SIG-M5 (cell line): ENCODE measurements at regions not wholly inside any gene's neighbourhood (a gene's known extent, or its start where the extent isn't known, plus 50 kb on each side); places are given as distances from the start of the nearest gene placed in this dataset.

ENCODE experiments used
- DNase-seq: peaks from one replicate; lab custom pipeline; 2025; lab: John Stamatoyannopoulos, UW

GRCh38 chr21:35491920-35492678 lies 443.0 kb upstream of the RUNX1 start:
- no peak for DNase-seq

GRCh38 chr21:35491114-35491513 lies 442.0 kb upstream of the RUNX1 start:
- DNase-seq, result no peak

- no peak for DNase-seq
These were observed 440.4 kb upstream of the RUNX1 start for GRCh38 chr21:35489389-35489980.

DNA sequence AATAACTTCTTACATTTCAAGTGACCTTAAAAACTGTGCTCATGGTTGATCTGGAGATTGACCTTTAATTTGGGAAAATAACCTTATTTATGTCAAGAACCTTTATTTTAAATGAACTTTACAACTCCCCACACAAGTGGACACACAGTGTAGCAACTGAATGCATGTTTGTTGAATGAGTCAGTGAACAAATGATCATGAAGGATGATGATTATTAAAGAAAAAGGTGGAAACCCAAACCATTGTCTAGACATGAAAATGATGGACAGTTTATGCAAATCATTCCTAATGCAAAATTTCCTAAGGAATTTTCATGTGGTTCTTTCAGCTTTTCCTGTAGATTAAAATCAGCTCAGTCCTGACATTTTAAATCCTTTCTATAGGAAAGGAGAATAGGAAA lies 439.8 kb upstream of the RUNX1 start:
- no peak for DNase-seq

GRCh38 chr21:35485364-35485763 lies 436.3 kb upstream of the RUNX1 start:
- DNase-seq, result no peak

DNA sequence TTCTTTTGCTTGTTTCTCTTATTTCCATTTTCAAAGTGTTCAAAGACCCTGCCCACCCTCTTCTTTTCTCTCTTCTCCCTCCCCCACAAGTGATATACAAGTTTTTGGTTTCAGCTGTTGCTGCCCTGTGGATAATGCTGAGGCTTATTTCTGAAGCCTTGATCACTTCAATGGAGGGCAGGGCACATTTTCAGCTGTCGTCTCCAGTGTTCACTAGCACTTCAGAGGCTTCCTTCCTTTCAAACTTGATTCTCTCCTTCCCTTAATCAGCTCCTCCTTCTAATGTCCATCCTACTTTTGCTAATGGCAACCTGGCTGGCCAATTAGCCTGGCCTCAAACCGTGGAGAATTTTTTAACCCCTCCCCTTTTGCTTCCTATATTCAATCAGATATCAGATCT lies 435.7 kb upstream of the RUNX1 start:
- no peak for DNase-seq

DNA sequence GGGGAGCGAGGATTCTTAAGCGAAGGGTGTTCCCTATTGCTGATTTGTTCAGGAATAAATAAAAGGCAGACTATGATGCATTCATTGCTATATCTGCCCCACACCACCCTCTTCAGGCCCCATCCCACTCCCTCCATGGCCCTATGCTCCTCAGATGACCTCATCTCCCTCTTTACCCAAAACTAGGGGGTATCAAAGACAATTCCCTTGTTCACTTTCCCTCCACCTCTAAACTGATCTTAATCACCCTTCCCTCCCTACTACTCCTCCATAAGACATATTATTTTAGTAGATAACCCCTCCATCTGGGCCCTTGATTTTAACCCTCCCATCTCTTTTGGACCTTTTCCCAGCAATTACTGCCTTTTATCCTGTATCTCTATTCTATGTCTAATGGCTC lies 434.9 kb upstream of the RUNX1 start:
- no peak for DNase-seq

DNA sequence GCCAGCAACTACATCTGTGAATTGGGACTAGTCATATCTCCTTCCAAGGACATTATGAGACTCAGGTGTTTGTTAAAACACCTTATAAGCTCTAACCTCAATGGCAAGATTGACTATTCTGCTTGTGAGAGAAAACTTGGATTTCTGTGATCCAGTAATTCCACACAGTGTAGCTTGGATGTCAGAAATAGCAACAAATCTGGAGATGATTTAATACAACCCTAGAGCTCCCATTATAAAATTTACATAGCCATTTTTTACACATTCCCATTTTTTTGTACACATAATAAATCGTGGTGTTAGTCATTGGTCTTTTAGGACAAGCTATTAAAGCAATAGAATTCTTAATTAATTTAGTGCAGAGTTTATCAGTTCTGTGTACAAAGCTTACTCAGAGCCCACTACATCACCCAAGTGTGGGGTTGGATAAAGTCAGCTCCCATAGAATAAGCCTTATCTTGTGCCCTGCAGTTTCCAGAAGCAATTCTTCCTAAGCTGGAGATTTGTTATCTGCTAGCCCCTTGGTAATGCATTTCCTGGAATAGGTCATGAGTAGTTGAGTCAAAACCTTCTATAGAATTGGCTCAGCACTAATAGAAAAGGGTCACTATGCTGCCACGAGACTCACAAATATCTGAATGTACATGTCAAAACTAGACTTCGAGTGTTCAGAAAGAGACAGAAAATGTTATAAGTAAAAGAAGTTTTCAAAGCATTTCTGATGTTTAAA lies 434.0 kb upstream of the RUNX1 start:
- no peak for DNase-seq

DNA sequence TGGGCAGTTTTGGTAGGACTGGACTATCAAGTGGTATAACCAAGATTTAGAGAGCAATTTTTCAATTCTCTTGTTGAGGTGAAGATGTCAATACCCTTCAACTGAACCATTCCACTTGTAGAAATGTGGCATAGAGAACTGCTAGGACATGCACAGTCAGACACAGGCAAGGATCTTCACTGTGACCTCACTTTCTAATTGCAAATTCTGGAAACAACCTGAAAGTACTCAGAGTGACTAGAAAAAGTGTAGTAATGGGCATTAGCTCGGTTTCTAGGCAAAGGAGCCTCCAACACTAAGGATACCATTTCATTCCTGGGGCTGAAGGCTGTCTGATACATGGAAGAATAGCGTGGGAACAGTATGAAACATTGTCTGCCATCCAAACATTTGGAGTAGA lies 433.0 kb upstream of the RUNX1 start:
- DNase-seq, result no peak

GRCh38 chr21:35481005-35481404 lies 431.9 kb upstream of the RUNX1 start:
- no peak for DNase-seq

DNA sequence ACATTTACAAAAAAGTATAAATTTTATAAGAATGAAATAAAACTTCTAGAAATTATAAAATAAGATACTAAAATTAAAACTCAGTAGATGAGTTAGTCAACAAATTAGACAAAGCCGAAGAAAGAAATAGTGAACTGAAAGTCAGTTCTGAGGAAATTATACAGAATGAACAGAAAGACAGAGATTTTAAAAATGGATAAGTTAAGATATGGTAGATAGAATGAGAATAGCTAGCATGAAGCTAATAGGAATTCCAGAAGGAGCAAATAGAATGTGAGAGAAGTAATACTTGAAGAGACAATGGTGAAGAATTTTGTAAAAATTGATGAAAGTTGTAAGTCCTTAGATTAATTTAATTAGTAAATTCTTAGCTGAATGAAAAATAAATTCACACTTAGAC lies 430.4 kb upstream of the RUNX1 start:
- no peak for DNase-seq

DNA sequence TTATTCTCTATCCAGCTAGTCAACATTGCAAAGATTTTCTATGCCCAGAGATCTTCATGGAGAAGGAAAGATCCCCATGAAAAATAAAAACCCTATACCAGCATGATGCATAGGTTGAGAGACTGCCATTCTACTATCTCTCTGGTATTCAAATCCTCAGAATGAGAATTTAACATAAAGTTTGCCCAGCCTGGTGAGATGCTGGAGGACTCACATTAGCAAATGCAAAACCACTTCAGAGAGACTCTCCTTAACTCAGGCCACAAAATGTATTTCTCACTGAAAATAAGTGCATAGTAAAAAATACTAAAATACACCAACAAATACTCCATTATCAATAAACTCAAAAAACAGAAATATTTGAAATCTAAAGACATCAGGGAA lies 430.0 kb upstream of the RUNX1 start:
- DNase-seq, result no peak

DNA sequence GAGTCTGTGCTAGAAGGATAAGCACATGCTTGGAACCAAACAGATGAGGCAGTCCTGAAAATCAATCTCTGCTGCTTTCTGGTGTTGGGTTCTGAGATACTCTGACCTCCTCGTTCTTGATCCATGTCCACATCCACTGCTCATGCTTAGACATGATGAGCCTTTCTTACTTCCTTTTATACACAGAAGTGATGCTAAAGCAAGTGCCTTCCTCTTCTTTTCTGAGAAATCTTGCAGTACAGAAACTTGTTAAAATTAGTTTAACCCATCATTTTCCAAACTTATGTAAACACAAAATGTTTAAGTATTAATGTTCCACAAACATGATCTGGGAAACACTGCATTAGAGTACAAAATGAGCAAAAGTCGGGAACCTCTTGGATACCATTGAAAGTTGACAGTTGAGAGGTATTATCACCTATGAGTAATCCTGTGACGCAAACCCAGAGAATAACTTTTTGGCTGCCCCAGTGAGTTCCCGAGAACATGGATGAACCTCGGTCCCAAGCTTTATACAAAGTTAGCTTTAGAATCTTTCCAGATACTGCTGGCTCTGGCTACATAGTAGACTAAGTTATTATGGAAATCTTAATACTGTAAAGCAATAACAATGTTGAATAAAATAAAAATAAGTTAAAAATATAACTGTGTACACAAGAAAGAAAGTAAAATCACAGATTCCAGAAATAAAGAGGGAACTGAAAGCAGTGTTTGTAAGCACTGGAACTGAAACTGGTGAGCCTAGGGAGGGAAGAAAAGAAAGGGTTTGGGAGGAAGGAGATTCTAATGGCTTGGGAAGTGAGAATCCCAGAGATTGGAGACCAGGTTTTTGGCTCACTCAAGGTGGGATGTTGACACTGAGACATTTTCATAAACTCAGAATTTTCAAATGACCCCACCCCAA lies 429.3 kb upstream of the RUNX1 start:
- no peak for DNase-seq

DNA sequence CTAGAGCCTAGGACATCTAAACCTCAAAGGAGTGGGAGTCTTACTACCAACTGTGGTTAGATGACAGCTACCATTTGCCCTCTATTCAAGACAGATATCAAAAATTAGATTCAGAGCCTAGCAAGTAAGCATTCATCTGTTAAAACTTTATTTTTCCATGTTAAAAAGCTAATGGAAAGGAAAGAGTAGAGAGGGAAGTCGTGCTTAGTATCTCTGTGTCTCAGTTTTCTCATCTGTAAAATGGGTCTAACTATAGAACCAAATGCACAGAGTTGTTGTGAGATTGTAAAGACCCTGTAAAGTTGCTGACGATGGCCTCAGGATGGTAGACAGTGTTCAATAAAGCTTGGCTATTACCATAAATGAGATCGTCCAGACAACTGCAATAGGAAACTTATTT lies 428.5 kb upstream of the RUNX1 start:
- no peak for DNase-seq

DNA sequence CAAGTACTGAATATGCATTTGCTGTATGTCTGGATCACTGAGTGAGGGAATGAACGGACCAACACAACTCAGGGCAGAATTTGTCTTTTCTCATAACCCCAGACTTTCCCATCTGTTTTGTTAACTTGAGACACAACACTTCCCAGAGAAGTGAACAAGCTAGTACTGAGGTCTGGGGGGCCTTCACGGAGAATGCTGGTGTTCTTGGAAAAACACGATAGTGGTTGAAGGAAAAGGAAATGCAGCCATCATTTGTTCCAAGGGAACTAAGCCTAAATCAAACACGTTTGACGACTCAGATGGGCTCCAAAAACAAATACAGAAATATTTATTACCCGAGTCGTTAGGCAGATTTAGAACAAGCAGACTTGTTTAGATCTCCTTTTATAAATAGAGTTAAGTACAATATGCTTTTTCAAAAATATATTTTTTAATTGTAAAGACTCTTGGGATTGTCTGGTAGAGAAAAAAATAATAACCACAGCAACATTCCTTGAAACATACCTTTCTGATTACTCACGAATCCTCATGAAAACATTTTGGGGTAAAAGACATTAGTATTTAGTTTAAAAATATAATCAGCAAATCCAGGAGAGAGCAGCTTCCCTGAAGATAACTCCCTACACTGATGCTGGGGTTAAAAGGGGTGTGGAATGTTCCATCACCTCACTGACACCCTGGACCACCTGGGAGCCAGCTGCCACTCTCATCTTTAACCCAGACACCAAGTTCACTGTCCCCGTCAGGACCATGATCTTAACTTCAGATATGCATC lies 427.7 kb upstream of the RUNX1 start:
- DNase-seq, result no peak

GRCh38 chr21:35475762-35476161 lies 426.7 kb upstream of the RUNX1 start:
- DNase-seq, result peak; percentile 95

- no peak for DNase-seq
These were observed 425.9 kb upstream of the RUNX1 start for GRCh38 chr21:35475009-35475408.

DNA sequence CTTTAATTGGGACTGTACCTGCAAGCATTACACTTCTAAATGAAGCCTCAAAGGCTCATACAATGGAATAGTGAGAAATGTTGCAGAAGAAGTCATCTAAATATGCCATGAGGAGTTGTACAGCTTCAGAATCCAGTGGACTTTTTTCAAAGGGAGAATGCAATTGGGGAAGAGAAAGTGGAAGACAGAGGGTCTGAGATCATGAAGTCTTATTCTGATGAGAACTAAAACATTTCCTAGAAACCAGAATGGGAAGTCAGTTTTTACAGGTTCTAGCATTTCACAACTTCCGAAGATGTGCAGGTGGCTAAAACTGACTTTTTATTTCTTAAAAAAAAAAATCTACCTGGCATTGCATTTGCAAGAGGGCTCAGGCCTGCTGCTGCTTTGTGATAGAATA lies 424.4 kb upstream of the RUNX1 start:
- DNase-seq, result no peak

GRCh38 chr21:35470522-35470921 lies 421.4 kb upstream of the RUNX1 start:
- no peak for DNase-seq

GRCh38 chr21:35469498-35469897 lies 420.4 kb upstream of the RUNX1 start:
- no peak for DNase-seq

GRCh38 chr21:35468991-35469390 lies 419.9 kb upstream of the RUNX1 start:
- no peak for DNase-seq

GRCh38 chr21:35467566-35467965 lies 418.5 kb upstream of the RUNX1 start:
- no peak for DNase-seq
